GM13976 (cell line): ENCODE measurements at regions not wholly inside any gene's neighbourhood (a gene's known extent, or its start where the extent isn't known, plus 50 kb on each side); places are given as distances from the start of the nearest gene placed in this dataset.

Source experiments
- DNase-seq: peaks from one replicate; pipeline ENCODE4 v3.0.0; 2012; ENCODE audit warnings: low spot score
- in situ Hi-C: fragments of 300-500 bp; cut with MboI; formaldehyde crosslinking; loops from one replicate; pipeline ENCODE4 v1.12.0; 2022; ENCODE audit warnings: low sequenced_read_pairs, mixed read lengths, inconsistent platforms; ENCODE audit not compliant: unreplicated experiment
- TF ChIP-seq, protein P1 (sequence below): IDR thresholded peaks from 2 replicates; pipeline ENCODE4 v1.5.1; 2012; ENCODE audit warnings: borderline replicate concordance, mild to moderate bottlenecking; ENCODE audit not compliant: insufficient read depth; ENCODE audit errors: extremely low read depth, missing control alignments, control extremely low read depth

DNA sequence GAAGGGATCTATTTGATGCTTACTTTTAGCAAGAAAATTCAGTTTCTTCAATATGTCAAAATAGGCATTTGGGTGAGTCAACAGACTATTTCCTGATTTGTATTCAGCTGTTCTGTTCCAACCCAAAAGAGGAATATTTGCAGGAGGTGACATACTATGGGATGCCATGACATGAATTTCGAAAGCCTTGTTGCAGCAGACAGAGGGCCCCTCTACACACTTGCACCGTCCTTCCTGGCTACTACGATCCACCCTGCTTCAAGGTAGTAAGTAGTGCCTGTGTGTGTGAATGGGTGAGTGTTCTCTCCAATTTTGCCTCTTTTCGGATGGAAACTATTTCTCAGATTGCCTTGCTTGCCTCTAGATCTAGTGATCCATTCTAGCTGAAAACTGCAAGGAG is 413.0 kb upstream of the ADARB2 start:
- in situ Hi-C loops: no loop called here
- DNase-seq: no peak
- TF ChIP-seq, protein P1, sequence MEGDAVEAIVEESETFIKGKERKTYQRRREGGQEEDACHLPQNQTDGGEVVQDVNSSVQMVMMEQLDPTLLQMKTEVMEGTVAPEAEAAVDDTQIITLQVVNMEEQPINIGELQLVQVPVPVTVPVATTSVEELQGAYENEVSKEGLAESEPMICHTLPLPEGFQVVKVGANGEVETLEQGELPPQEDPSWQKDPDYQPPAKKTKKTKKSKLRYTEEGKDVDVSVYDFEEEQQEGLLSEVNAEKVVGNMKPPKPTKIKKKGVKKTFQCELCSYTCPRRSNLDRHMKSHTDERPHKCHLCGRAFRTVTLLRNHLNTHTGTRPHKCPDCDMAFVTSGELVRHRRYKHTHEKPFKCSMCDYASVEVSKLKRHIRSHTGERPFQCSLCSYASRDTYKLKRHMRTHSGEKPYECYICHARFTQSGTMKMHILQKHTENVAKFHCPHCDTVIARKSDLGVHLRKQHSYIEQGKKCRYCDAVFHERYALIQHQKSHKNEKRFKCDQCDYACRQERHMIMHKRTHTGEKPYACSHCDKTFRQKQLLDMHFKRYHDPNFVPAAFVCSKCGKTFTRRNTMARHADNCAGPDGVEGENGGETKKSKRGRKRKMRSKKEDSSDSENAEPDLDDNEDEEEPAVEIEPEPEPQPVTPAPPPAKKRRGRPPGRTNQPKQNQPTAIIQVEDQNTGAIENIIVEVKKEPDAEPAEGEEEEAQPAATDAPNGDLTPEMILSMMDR: no peak

DNA sequence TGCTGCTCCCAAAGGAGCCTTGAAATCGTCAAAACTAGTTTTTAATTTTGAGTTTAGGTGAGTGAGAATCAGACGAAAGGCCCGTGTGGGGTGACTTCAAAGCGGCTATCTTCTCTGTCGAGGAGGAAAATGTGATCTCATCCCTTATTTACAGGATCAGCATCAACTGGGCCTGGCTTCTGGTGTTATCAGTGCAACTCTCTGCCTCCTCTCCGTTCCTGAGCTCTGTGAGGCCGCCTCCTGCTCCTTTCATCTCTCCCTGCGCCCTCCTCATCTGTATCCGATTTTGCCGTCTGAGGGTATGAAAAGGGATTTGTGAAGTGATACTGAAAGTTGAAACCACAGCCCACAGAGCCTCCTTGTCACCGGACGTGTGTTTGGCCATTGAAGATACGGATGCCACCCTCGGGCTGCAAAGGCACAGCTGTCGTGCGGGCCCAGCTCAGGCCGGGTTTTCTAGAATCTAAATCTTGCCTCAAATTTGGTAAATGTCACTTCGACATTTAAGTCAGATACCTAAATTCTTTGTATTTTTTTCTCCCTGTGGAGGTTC is 408.7 kb upstream of the ADARB2 start:
- TF ChIP-seq, protein P1: no peak
- in situ Hi-C loops: no loop called here
- DNase-seq: no peak

GRCh38 chr10:2145491-2145890 is 408.2 kb upstream of the ADARB2 start:
- DNase-seq: no peak
- in situ Hi-C loops: no loop called here
- TF ChIP-seq, protein P1: no peak

- in situ Hi-C loops: no loop called here
- no peak for DNase-seq
- TF ChIP-seq, protein P1: no peak
Measured at GRCh38 chr10:2144584-2144983, 407.3 kb upstream of the ADARB2 start.

DNA sequence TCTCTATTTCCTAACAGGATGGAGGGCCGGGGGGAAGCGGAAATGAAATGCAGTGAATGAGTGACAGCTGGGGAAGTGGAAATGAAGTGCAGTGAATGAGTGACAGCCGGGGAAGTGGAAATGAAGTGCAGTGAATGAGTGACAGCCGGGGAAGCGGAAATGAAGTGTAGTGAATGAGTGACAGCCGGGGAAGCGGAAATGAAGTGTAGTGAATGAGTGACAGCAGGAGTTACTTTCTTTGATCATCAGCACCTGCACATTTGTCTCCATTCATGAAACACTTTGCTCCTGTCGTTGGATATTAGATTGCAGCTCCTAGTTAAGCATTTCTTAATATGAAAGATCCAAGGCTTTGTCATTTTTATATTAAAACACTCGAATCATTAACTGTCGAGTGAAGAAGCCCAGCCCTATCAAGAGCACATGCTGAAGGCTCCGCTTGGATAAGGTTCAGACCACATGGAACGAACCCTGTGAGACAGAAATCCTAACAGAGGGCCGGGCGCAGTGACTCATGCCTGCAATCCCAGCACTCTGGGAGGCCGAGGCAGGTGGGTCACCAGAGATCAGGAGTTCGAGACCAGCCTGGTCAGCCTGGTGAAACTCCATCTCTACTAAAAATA is 406.0 kb upstream of the ADARB2 start:
- TF ChIP-seq, protein P1: no peak
- in situ Hi-C loops: no loop called here
- no peak for DNase-seq

- DNase-seq: no peak
- TF ChIP-seq, protein P1: no peak
- in situ Hi-C loops: no loop called here
Measured at GRCh38 chr10:2139746-2140145, 402.4 kb upstream of the ADARB2 start.
